GM21737 (cell line): ENCODE measurements at regions not wholly inside any gene's neighbourhood (a gene's known extent, or its start where the extent isn't known, plus 50 kb on each side); places are given as distances from the start of the nearest gene placed in this dataset.
"Not testable (repeated sequence)": the region's sequence is repeated elsewhere in the genome, so short reads cannot be mapped to it uniquely, and the experiment has no call there.

Experiments
- ATAC-seq: cut with Tn5 transposase; IDR thresholded peaks from one replicate; pipeline ENCODE4 v1.9.1; 2021; ENCODE audit warnings: mild to moderate bottlenecking, moderate library complexity; ENCODE audit not compliant: unreplicated experiment

DNA sequence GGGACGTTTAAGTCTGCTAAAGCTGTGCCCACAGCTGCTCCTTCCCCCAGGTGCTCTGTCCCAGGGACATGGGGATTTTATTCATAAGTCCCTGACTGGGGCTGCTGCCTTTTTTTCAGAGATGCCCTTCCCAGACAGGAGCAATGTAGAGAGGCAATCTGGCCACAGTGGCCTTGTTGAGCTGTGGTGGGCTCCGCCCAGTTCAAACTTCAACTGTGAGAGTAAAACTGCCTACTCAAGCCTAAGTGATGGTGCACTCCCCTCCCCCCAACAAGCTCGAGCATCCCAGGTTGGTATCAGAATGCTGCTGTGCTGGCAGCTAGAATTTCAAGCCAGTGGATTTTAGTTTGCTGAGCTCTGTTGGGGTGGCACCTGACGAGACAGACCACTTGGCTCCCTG is 1371.4 kb downstream of the ADGRL3 start:
- no peak for ATAC-seq

DNA sequence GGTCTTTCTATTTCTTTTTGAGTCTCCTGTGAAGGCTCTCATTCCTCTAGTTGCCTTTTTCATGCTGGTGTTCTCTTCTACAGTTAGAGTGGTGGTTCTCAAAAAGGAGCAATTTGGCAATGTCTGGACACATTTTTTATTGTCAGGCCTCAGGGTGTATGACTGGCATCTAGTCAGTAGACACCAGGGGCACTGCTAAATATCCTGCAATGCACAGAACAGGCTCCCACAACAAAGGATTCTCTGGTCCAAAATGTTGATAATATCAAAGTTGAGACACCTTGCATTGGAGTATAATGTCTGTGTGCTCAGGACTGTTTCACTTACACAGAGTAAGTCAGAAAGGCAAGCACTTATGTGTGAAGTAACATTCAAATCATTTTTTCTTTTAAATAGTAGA is 1360.7 kb downstream of the ADGRL3 start:
- ATAC-seq: no peak

DNA sequence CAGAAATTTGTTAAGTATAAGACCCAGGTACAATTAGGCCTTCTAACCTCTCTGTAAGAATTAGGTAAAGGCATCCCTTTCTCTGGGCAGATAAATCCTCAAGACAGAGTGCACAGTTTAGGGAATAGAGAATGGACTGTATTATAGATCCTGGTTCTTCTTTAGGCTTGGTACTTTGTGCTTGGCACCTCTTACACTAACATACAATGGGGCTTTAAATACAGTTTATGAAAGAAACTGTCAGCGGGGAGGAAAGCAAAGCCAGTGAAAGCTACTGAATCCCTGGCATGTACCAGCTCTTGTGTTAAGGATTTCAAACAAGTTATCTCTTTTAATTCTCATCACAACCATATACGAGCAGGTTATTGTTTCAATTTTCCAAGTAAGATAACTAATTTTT is 1350.0 kb downstream of the ADGRL3 start:
- no peak for ATAC-seq

DNA sequence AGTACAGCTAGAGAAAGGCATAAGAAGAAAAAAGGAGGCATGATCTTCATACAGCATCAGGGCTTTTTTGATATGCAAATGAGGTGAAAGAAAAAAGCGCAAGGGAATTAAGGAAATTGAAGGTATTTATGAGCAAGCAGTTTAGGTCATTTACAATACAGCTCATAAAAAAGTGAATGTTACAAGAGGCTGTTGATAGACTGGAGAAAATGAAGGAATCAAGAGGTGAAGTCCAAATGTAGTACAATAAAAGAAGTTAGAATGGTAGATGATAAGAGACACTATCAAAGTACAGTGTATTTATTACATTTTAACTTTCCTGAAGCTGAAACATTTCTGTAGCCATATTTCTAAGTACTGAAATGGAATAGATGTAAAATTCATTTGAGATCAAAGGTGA is 1349.5 kb downstream of the ADGRL3 start:
- ATAC-seq: no peak

DNA sequence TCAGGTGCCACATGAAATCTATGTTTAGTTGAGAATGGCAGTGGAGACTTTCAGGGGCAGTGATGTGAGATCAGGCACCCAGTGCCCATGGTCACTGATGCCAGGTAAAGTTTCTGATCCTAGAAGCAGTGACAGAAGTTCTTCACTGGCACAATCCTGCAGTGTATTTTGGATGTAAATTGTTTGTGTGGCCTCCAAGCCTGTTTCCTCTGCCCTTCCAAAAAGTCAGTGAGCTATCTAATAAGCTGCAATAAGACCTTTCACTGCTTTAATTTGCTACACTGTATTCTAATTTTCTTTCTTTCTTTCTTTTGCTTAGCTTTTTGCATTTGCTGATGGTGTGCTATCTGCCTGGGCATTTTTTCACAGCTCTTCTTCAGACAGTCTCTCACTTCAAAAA is 1348.6 kb downstream of the ADGRL3 start:
- no peak for ATAC-seq

DNA sequence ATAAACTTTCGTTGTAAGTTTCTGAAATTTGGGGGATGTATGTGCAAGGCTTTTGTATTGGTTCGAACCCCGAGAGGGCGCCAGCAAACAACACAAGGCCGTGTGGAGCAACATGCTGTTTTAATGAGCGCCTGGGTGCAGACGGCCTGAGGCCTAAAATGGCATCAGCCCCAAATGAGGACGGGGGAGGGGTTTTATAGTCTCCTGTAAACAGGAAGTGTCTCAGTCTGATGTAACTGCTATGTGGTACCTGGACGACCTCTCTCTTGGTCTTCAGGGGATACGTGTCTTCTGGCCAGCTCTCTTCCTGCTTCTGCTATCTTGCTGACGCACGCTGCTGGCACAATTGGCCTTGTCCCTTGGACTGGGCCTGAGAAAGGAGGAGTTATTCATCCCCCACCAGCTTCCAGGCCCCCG is 1348.0 kb downstream of the ADGRL3 start:
- ATAC-seq: no peak

DNA sequence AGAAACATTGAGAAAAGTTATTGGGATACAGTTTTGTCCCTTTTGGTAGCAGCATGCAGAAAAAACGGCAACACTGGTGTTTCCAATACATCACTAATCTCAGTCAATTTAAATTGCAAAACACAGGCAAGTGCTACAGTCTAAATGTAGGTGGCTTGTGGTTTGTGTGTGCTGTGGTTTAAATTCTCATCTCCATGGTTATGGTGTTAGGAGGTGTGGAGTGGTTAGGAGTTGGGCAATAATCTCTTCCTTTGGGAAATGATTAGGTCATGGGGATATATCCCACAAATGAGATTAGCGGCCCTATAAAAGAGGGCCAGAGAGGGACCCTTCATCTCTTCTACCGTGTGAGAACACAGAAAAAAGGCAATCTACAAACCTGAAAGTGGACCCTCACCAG is 1344.3 kb downstream of the ADGRL3 start:
- ATAC-seq: no peak

DNA sequence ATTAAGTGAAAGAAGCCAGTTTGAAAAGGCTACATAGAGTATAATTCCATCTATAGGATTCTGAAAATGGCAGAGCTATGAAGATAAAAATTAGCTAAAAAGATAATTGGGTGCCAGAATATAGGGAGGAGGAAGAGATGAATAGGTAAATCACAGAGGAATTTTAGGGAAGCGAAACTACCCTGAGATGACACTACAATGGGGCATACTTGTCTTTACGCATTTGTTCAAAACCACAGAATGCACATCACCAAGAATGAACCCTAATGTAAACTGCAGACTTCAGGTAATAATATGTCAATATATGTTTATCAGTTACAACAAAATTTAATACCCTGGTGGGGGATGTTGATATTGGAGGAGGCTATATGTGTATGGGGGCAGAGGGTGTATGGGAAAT is 1342.9 kb downstream of the ADGRL3 start:
- ATAC-seq: no peak

DNA sequence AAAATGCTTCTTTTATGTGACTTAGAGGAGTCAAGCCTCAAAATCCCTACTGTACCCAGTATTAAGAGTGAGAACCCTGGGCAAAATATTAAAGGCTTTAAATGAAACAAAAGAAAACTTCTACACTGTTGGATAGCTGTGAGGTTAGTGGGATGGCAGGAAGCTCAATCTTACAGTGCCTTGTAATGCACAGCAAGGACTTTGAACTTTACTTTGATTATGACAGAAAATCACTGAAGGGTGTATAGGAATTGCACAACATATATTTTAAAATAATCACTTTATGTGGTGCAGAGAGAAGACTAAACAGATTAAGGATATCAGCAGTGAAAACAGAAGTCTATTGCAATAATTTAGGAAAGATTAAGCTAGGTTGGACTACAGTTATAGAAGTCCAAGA is 1333.4 kb downstream of the ADGRL3 start:
- no peak for ATAC-seq

DNA sequence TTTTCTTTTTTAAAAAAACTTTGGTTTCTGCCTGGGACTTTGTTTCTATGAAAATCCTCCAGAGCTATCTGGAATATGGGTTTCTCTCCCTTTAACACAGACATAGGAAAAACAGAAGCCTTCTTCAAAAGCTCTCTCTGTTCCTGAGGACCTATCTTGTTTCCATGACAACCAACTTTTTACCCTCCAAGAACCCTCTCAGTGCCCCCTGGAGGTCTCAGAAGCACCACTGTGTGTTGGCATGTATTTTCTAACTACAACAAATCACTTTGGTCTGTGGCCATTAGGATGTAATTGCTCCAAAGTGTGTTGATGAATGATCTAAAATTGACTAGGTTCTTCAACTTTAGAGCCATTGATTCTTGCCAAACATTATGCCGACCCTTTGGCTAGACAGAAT is 1331.6 kb downstream of the ADGRL3 start:
- no peak for ATAC-seq

DNA sequence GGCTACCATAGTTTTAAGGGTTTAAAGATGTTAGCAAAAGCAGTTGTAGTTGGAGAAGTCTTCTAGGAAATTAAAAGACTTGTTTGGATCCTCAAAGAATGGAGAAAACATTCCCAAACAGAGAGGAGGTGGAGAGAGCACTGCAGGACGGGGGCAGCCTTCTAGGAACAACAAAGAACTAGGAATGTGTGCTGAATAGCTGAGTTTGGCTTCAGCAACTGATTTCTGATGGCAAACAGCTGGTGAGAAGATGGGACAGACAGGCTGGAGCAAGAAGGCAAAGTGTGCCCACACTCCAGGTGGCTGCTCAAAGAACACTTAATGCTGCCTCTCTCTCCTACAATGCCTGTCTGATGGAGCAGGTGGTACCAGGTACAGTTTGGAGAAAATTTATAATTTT is 1331.1 kb downstream of the ADGRL3 start:
- ATAC-seq: no peak

DNA sequence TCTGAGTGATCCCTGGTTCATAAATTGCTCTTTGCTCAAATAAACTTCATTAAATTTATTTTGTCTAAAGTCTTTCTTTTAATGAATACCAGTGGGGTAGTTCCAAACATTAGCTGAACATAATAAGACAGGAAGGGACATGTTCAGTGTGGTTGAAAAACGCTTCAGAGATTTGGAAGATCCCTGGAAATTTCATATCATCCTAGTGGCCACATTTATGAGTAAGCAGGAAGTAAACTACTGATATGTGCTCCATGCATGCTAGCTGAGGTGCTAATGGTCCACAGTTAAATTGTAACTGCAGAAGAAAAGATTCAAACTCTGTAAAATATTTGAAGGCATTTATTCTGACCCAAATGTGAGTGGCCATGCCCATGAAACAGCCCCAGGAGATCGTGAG is 1328.7 kb downstream of the ADGRL3 start:
- ATAC-seq: no peak

DNA sequence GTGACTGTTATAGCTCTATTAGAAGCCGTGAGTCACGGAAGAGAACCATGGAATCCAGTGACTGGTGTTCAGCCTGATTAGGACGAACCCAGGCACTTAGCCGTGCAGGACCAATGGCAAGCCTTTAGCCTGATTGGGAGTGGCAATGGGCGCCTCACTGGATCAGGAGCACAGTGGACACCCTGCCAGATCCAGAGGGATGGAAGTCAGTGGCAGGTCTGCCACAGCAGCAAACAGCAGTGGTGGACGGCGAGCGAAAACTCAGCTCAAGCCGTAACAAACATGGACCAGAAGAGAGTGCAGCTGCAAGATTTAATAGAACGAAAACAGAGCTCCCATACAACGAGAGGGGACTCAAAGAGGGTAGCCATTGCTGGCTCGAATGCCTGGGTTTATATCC is 1326.5 kb downstream of the ADGRL3 start:
- ATAC-seq: no peak

DNA sequence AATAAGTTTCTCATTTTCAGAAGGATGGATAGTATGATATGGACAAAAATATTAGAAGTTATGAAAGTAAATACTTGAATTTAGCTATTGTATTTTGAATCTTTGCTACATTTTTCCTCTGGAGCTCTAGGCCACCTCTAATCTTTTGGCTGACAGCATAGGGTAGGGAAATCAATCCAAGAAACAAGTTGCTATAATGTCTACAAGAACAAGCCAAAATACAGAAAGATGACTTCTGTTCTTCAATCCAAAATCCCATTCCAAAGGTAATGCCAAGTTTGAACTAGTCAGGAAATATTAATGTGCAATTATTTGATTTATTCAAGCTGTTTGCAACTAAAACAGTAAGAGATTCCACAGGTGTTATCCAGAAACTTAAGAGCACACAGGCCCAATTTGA is 1323.1 kb downstream of the ADGRL3 start:
- no peak for ATAC-seq

DNA sequence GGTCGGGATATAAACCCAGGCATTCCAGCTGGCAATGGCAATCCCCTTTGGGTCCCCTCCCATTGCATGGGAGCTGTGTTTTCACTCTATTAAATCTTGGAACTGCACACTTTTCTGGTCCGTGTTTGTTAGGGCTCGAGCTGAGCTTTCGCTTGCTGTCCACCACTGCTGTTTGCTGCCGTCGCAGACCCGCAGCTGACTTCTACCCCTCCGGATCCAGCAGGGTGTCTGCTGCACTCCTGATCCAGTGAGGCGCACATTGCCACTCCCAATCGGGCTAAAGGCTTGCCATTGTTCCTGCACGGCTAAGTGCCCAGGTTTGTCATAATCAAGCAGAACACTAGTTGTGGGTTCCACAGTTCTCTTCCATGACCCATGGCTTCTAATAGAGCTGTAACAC is 1322.1 kb downstream of the ADGRL3 start:
- ATAC-seq: no peak

DNA sequence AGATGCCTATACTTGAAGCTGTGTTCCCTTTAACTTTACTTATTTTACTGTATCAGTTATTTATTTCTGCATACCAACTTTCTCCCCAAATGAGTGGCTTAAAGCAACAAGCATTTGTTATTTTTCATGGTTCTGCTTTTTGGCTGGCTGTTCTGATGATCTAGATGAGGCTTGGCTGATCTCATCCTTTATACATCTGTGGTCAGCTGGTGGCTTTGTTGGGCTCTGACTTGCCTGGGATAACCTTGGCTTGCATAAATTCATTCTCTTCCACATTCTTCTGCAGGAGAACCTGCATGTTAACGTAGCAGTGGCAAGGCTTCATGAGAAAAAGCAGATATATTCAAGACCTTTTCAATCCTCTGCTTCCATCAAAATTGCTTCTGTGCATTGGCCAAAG is 1317.6 kb downstream of the ADGRL3 start:
- ATAC-seq: no peak

DNA sequence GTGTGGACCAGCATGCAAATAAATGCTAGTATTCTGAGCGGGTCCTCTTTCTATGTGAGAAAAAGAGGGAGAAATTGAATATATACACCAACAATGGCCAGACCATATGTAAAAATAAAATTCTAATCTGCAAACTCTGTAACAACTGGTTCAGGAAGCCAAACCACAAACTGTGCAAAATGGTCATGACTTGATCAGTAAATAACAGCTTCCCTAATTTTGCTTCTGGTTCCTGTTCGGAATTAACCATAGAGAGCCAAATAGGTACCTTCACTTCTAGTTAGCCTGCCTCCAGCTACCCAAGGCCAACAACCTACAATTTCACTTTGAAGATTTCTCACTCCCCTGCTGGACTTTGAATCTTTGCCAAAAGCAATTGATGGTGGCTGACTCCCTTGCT is 1313.2 kb downstream of the ADGRL3 start:
- ATAC-seq: no peak

DNA sequence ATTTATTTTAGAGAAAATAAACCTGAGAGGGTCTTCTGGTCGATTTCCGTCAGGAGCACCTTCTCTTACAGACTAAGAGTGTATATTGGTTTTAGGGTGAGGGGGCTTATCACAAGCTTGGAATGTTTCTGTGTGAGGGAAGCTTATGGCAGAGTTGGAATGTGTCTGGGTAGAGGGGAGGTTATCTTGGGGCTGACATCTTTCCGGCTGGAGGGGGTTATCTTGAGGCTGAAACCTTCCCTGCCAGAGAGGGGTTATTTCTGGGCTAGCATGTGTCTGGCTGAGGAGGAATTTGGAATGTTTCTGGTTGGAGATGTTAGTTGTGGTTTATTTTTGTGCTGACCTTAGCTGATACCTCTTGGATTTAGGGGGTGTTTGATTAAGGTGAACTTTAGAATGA is 1312.1 kb downstream of the ADGRL3 start:
- ATAC-seq: no peak

DNA sequence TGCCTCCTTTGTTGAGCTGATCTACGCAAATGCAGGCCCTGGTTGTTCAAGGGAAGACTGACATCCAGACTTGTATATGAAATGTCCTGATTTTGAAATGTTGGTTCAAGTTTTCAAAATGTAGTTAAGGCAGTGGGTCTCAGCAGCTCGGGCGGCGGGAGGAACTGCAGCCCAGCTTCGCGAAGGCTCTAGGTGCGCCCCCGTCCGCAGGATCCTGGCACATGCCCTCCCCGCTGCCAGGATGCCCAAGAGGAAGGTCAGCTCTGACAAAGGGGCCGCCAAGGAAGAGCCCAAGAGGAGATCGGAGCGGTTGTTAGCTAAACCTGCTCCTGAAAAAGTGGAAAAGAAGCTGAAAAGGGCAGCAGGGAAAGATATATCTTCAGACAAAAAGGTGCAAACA is 1310.1 kb downstream of the ADGRL3 start:
- no peak for ATAC-seq

DNA sequence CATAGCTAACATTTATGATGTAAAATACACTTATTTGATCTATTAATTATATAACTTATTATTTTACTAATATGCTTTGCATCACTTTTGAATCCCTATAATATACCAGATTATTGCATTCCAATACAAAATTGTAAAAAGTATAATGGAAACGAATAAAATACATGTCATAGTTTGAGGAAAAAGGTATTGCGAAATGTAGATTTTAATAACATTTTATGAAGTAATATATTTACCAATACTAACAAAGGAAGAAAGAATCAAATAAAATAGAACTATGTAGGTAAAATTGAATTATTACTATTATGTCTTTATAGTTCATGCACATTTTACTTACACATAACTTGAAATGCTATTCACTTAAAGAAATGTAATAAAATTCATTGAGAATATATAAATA is 1300.2 kb downstream of the ADGRL3 start:
- ATAC-seq: no peak

DNA sequence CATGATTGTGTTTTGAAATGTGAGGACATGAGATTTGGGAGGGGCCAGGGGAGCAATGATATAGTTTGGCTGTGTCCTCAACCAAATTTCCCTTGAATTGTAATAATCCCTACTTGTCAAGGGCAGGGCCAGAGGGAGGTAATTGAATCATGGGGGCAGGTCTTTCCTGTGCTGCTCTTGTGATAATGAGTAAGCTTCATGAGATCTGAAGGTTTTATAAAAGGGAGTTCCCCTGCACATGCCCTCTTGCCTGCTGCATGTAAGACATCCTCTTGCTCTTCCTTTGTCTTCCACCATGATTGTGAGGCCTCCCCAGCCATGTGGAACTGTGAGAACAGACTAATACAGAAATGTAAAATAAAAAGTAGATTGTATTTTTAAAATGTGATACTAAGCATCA is 1294.9 kb downstream of the ADGRL3 start:
- ATAC-seq: no peak

DNA sequence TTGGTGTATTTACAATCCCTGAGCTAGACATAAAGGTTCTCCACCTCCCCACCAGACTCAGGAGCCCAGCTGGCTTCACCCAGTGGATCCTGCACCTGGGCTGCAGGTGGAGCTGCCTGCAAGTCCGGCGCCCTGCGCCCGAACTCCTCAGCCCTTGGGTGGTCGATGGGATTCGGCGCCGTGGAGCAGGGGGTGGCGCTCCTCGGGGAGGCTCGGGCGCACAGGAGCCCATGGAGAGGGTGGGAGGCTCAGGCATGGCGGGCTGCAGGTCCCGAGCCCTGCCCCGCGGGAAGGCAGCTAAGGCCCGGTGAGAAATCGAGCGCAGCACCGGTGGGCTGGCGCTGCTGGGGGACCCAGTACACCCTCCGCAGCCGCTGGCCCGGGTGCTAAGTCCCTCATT is 1291.6 kb downstream of the ADGRL3 start:
- ATAC-seq: not testable (repeated sequence)

DNA sequence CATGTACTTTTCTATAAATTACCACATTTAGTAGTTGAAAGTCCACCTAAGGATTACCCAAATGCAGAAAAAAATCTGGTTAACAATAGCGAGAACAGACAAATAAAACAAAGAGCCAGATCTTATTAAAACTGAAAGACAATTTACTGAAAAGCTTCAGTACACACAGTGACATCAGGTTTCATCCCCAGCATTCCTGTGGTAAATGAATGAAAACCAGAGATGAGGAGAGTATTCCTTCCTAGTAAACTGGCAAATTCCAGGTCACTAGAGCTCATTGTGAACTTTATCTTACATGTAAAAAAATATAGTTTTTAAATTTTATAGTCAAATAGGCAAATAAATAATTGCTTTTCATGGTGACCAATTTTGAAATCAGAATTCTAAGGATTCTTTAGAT is 1290.5 kb downstream of the ADGRL3 start:
- no peak for ATAC-seq

DNA sequence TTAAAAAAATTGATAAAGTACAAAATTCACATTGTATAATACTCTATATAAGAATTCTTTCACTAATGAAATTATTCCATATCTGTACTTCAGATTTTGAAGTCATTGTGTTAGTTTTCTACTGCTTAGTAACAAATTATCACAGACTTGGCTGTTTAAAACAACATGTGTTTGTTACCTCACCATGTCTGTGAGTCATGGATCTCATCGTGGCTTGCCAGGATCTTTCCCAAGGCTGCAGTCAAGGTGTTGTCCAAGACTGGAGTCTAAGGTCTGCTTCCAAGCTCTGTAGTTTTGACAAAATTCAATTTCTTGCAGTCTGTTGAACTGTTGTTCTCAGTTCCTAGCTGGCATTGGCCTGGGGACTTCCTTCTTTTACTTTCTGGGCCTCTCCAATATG is 1286.9 kb downstream of the ADGRL3 start:
- no peak for ATAC-seq
